Medulla oblongata (tissue), 1 donor: ENCODE measurements at regions not wholly inside any gene's neighbourhood (a gene's known extent, or its start where the extent isn't known, plus 50 kb on each side); places are given as distances from the start of the nearest gene placed in this dataset.
"Not testable (repeated sequence)": the region's sequence is repeated elsewhere in the genome, so short reads cannot be mapped to it uniquely, and the experiment has no call there.

Experiments used
- DNase-seq: peaks from one replicate; pipeline ENCODE4 v3.0.0-alpha.2; 2015; ENCODE audit errors: extremely low spot score

DNA sequence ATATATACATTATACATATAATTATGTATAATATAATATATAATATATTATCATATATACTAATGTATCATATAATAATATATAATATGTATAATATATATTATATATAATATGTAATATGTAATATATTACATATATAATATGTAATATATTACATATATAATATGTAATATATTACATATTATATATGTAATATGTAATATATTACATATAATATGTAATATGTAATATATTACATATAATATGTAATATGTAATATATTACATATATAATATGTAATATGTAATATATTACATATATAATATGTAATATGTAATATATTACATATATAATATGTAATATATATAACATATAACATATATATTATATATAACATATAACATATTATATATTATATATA, 1020.9 kb downstream of the KCNMA1 start:
- not testable (repeated sequence) for DNase-seq

DNA sequence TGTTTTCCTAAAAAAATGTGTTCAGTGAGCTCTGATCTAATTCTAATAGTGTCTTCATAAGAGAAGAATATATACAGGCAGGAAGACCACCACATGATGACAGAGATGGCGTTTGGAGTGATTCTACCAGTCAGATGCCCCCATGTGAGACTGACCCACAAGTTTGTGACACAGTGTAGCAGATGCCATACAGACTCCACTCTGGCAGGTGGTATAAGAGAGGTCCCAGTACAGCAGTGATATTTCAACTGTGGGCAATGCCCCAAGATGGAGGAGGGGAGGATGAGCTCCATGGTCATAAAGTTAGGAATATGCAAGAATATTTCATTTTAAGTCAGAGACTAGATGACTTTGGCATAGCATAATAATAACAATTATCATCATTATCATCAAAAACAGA, 1022.6 kb downstream of the KCNMA1 start:
- no peak for DNase-seq
